Parathyroid adenoma (tissue), 2 donors: ENCODE measurements at regions not wholly inside any gene's neighbourhood (a gene's known extent, or its start where the extent isn't known, plus 50 kb on each side); places are given as distances from the start of the nearest gene placed in this dataset.

Source experiments
- H2AFZ ChIP-seq: fragments of 300-600 bp; sonication (generic); one replicate; pipeline ENCODE4 v1.7.0; 2017; ENCODE audit warnings: antibody characterized with exemption, mild to moderate bottlenecking
- H3K27ac ChIP-seq: fragments of 300-600 bp; sonication (generic); one replicate; pipeline ENCODE4 v1.7.0; 2017
- H3K27me3 ChIP-seq: fragments of 300-600 bp; sonication (generic); one replicate; pipeline ENCODE4 v1.7.0; 2017; ENCODE audit warnings: low read length; ENCODE audit not compliant: control insufficient read depth, insufficient read depth
- H3K36me3 ChIP-seq: fragments of 300-600 bp; sonication (generic); one replicate; pipeline ENCODE4 v1.7.0; 2017; ENCODE audit warnings: low read length; ENCODE audit not compliant: control insufficient read depth, insufficient read depth
- H3K4me1 ChIP-seq: fragments of 300-600 bp; sonication (generic); one replicate; pipeline ENCODE4 v1.7.0; 2017; ENCODE audit warnings: control low read depth
- H3K4me2 ChIP-seq: fragments of 300-600 bp; sonication (generic); one replicate; pipeline ENCODE4 v1.7.0; 2017; ENCODE audit warnings: low read length
- H3K4me3 ChIP-seq: fragments of 300-600 bp; sonication (generic); one replicate; pipeline ENCODE4 v1.7.0; 2017; ENCODE audit warnings: low read depth, low read length
- H3K79me2 ChIP-seq: fragments of 300-600 bp; sonication (generic); one replicate; pipeline ENCODE4 v1.7.0; 2017; ENCODE audit warnings: control low read depth
- H3K9ac ChIP-seq: fragments of 300-600 bp; sonication (generic); one replicate; pipeline ENCODE4 v1.7.0; 2017; ENCODE audit warnings: mild to moderate bottlenecking
- H3K9me3 ChIP-seq: fragments of 300-600 bp; sonication (generic); one replicate; pipeline ENCODE4 v1.7.0; 2017; ENCODE audit warnings: low read length; ENCODE audit not compliant: control insufficient read depth
- TF ChIP-seq, protein P1 (sequence below): fragments of 300-600 bp; sonication (generic); IDR thresholded peaks from one replicate; pipeline ENCODE4 v1.7.0; 2017; ENCODE audit warnings: antibody characterized with exemption, mild to moderate bottlenecking
- donor health status: primary hyperparathyroidism.

DNA sequence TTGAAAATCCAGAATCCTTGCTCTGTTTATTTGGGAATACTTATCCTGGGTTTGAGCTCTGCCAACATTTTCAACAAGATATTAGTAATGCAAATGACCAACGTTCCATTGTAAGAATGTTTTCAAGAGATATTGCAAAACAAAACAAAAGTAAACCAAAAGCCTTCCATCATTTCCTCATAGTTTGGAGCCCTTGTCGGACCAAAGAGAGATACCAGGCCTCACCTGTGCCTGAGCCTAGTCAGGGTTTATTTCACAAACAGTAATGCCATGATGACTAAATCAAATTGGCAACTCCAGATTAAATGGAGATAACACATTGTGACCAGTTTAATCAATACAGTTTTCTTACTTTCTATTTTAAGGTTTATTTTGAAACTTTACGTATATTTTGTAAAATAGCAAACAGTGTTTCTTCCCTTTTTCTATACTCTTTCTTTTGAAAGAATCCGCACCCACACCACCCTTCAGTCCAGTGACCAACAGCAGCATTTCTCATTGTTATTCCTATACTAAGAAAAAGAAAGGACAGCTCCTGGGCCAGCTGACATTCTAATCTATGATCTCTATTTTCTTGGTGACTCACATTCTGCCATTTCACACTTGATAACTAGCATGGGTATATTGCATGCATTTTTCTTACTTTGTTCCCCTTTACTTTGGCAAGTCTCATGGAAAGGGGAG, 168.5 kb upstream of the MEOX2 start:
- Histone ChIP-seq H3K4me3 (no peak overlapping the region), H3K27ac (no peak overlapping the region), H3K36me3 (no peaks in the 10 kb centered on the region), H3K4me2 (no peak overlapping the region), H2AFZ (no peak overlapping the region), H3K79me2 (no peaks in the 10 kb centered on the region), H3K4me1 (no peaks in the 10 kb centered on the region), H3K9me3 (no peaks in the 10 kb centered on the region), H3K9ac (no peak overlapping the region), H3K27me3 (no peaks in the 10 kb centered on the region)
- TF ChIP-seq, protein P1, sequence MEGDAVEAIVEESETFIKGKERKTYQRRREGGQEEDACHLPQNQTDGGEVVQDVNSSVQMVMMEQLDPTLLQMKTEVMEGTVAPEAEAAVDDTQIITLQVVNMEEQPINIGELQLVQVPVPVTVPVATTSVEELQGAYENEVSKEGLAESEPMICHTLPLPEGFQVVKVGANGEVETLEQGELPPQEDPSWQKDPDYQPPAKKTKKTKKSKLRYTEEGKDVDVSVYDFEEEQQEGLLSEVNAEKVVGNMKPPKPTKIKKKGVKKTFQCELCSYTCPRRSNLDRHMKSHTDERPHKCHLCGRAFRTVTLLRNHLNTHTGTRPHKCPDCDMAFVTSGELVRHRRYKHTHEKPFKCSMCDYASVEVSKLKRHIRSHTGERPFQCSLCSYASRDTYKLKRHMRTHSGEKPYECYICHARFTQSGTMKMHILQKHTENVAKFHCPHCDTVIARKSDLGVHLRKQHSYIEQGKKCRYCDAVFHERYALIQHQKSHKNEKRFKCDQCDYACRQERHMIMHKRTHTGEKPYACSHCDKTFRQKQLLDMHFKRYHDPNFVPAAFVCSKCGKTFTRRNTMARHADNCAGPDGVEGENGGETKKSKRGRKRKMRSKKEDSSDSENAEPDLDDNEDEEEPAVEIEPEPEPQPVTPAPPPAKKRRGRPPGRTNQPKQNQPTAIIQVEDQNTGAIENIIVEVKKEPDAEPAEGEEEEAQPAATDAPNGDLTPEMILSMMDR, result no peak

DNA sequence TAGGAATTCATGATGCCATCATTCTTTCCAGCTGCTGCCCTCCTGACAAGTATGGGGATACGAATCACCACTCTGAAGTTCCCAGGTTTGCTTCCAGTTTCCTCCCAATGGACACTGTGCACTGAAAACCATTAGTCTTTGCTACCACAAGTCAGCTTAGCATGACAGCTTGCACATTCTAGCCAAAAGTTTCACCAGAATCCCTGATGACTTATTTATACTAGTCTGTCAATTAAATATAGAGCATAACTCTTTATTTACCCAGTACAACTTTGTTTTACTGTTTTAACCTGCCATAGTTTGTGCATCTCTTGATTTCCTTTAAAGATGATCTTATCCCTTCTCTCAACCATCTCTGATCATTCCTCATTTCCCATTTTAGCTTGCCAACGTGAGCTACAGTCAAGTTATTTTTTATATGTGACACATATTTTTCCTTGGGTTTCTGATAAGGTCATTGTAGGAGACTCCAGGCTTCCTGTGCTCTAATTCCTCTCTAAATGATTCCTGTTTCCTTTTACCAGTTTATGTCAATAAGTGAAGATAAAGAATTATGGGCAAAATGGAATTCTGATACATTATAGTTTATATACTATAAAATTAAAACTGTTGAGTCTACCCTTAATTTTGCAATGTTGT, 167.5 kb upstream of the MEOX2 start:
- Histone ChIP-seq H3K4me3 (no peak overlapping the region), H3K4me2 (no peak overlapping the region), H3K36me3 (no peaks in the 10 kb centered on the region), H2AFZ (no peak overlapping the region), H3K9me3 (no peaks in the 10 kb centered on the region), H3K27me3 (no peaks in the 10 kb centered on the region), H3K79me2 (no peaks in the 10 kb centered on the region), H3K27ac (no peak overlapping the region), H3K9ac (no peak overlapping the region), H3K4me1 (no peaks in the 10 kb centered on the region)
- TF ChIP-seq, protein P1, result no peak

DNA sequence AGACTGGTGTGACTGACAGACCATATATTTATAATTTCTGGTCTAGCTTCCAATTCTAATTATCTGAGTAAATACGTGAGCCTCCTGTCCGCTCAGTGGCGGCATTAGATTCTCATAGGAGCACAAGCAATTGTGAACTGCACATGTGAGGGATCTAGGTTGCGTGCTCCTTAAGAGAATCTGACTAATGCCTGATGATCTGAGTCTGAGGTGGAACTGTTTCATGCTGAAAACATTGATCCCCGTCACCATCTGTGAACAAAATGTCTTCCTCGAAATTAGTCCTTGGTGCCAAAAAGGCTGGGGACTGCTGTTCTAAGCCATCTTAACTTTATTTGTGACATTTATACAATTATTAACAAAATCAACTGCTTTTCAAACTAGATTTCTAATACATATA, 164.7 kb upstream of the MEOX2 start:
- no peaks in the 10 kb centered on the region for H3K36me3 ChIP-seq
- no peaks in the 10 kb centered on the region for H3K27me3 ChIP-seq
- no peak overlapping the region for H3K4me3 ChIP-seq
- H3K9me3 ChIP-seq, result no peaks in the 10 kb centered on the region
- H3K27ac ChIP-seq, result no peak overlapping the region
- no peak overlapping the region for H3K9ac ChIP-seq
- no peak overlapping the region for H3K4me2 ChIP-seq
- TF ChIP-seq, protein P1, result no peak
- no peaks in the 10 kb centered on the region for H3K4me1 ChIP-seq
- no peak overlapping the region for H2AFZ ChIP-seq
- no peaks in the 10 kb centered on the region for H3K79me2 ChIP-seq

DNA sequence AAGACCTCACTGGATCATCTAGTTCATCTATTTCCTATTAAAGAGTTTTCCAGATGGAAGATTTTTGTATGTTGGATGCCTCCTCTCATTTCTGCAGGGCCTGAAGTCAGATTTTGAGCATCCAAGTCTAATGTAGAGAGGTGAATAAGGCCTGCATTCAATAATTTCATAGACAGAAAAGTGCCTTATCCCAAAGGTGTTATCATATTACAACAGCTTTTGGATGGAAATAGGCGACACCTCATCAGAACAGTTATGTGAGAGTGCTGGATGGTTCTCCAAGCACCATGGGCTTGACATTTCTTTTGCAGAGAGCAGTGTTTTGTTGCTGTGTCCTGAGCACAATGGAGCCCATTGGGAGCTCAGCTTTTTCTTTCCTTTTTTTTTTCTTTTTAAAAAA, 162.4 kb upstream of the MEOX2 start:
- H3K36me3 ChIP-seq, result no peaks in the 10 kb centered on the region
- H3K9ac ChIP-seq, result no peak overlapping the region
- H3K4me2 ChIP-seq, result no peak overlapping the region
- no peak overlapping the region for H3K4me3 ChIP-seq
- no peaks in the 10 kb centered on the region for H3K79me2 ChIP-seq
- TF ChIP-seq, protein P1, result no peak
- H3K27ac ChIP-seq, result no peak overlapping the region
- H3K9me3 ChIP-seq, result no peaks in the 10 kb centered on the region
- H3K27me3 ChIP-seq, result no peaks in the 10 kb centered on the region
- H3K4me1 ChIP-seq, result no peaks in the 10 kb centered on the region
- no peak overlapping the region for H2AFZ ChIP-seq

DNA sequence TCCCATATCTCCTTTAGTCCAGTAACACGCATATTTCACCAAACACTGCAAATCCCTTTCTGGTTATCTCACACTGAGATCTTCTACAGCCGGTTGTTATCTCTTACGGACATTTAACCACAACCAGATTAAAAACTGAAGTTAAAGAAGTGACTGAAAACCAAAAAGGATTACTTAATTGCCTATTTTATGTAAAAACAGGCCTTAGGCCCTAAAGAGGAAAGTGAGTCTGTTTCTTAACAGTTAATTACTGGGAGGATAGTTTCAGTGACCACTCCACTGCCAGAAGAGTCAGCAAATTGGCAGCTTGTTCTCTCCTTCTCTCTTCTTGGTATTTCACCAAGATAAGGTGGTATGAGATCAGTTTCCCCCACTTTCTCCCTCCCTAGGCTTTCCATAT, 161.9 kb upstream of the MEOX2 start:
- H3K36me3 ChIP-seq, result no peaks in the 10 kb centered on the region
- no peaks in the 10 kb centered on the region for H3K4me1 ChIP-seq
- no peak overlapping the region for H2AFZ ChIP-seq
- H3K4me2 ChIP-seq, result no peak overlapping the region
- no peaks in the 10 kb centered on the region for H3K27me3 ChIP-seq
- H3K9ac ChIP-seq, result no peak overlapping the region
- no peaks in the 10 kb centered on the region for H3K79me2 ChIP-seq
- no peak overlapping the region for H3K27ac ChIP-seq
- no peaks in the 10 kb centered on the region for H3K9me3 ChIP-seq
- H3K4me3 ChIP-seq, result no peak overlapping the region
- TF ChIP-seq, protein P1, result no peak
